Neural progenitor cell (in vitro differentiated cells): ENCODE measurements at regions not wholly inside any gene's neighbourhood (a gene's known extent, or its start where the extent isn't known, plus 50 kb on each side); places are given as distances from the start of the nearest gene placed in this dataset.
"Not testable (repeated sequence)": the region's sequence is repeated elsewhere in the genome, so short reads cannot be mapped to it uniquely, and the experiment has no call there.

ENCODE experiments used
- DNase-seq: peaks from one replicate; pipeline ENCODE4 v3.0.0-alpha.2; 2016; ENCODE audit warnings: low spot score
- H2AFZ ChIP-seq: fragments of 200-600 bp; sonication (generic); replicated peaks from 2 replicates; pipeline ENCODE4 v1.6.1; 2016; ENCODE audit warnings: antibody characterized with exemption
- H3F3A ChIP-seq: fragments of 200-600 bp; sonication (generic); 2 replicates; pipeline ENCODE4 v1.6.1; 2016; ENCODE audit warnings: antibody characterized with exemption, low read depth
- H3K27ac ChIP-seq: fragments of 200-600 bp; sonication (generic); 2 replicates; pipeline ENCODE4 v1.5.1; 2016; ENCODE audit warnings: mild to moderate bottlenecking
- H3K27me3 ChIP-seq: fragments of 200-600 bp; sonication (generic); 2 replicates; pipeline ENCODE4 v1.6.1; 2016; ENCODE audit warnings: mild to moderate bottlenecking, moderate library complexity
- H3K36me3 ChIP-seq: fragments of 200-600 bp; sonication (generic); 2 replicates; pipeline ENCODE4 v1.5.1; 2016
- H3K4me1 ChIP-seq: fragments of 200-600 bp; sonication (generic); 2 replicates; pipeline ENCODE4 v1.6.1; 2016; ENCODE audit warnings: mixed run types
- H3K4me2 ChIP-seq: fragments of 200-600 bp; sonication (generic); 2 replicates; pipeline ENCODE4 v1.6.1; 2016
- H3K4me3 ChIP-seq: fragments of 200-600 bp; sonication (generic); 2 replicates; pipeline ENCODE4 v1.5.1; 2016
- H3K79me2 ChIP-seq: fragments of 200-600 bp; sonication (generic); 2 replicates; pipeline ENCODE4 v1.6.1; 2016; ENCODE audit warnings: low read depth
- H3K9ac ChIP-seq: fragments of 200-600 bp; sonication (generic); 2 replicates; pipeline ENCODE4 v1.6.1; 2016
- H3K9me3 ChIP-seq: fragments of 200-600 bp; sonication (generic); 2 replicates; pipeline ENCODE4 v1.5.1; 2016; ENCODE audit warnings: low read depth
- H4K20me1 ChIP-seq: fragments of 200-600 bp; sonication (generic); 2 replicates; pipeline ENCODE4 v1.6.1; 2016; ENCODE audit warnings: low read depth
- H3K27ac Mint-ChIP-seq: 3 replicates; pipeline ENCODE4 v1.8.0; 2021; ENCODE audit warnings: mixed read lengths
- H3K27me3 Mint-ChIP-seq: 2 replicates; pipeline ENCODE4 v1.8.0; 2022; ENCODE audit warnings: low read depth, mild to moderate bottlenecking, inconsistent platforms, moderate library complexity, mixed read lengths; ENCODE audit not compliant: insufficient read depth
- H3K36me3 Mint-ChIP-seq: 3 replicates; pipeline ENCODE4 v1.8.0; 2021; ENCODE audit warnings: mixed read lengths
- H3K4me1 Mint-ChIP-seq: 3 replicates; pipeline ENCODE4 v1.8.0; 2021; ENCODE audit warnings: mixed read lengths
- H3K4me3 Mint-ChIP-seq: 3 replicates; pipeline ENCODE4 v1.8.0; 2021; ENCODE audit warnings: mild to moderate bottlenecking, moderate library complexity, mixed read lengths
- H3K9me3 Mint-ChIP-seq: 3 replicates; pipeline ENCODE4 v1.8.0; 2020; ENCODE audit warnings: mixed read lengths

- H3F3A ChIP-seq, H3K27ac Mint-ChIP-seq, H3K36me3 ChIP-seq, H3K27me3 Mint-ChIP-seq, H3K4me2 ChIP-seq, H3K36me3 Mint-ChIP-seq, H3K4me3 ChIP-seq, H2AFZ ChIP-seq, H3K4me1 ChIP-seq, H4K20me1 ChIP-seq, H3K27ac ChIP-seq, H3K4me1 Mint-ChIP-seq, H3K9ac ChIP-seq, H3K4me3 Mint-ChIP-seq, H3K9me3 Mint-ChIP-seq, DNase-seq, H3K79me2 ChIP-seq, H3K27me3 ChIP-seq, H3K9me3 ChIP-seq: not testable (repeated sequence)
Measured at GRCh38 chr1:146604681-146605080, 333.4 kb upstream of the NBPF12 start.

- H3K27me3 Mint-ChIP-seq, H3K79me2 ChIP-seq, DNase-seq, H3K9me3 ChIP-seq, H3K4me3 ChIP-seq, H3K4me3 Mint-ChIP-seq, H3K4me1 Mint-ChIP-seq, H3K9me3 Mint-ChIP-seq, H3K9ac ChIP-seq, H3K27me3 ChIP-seq, H4K20me1 ChIP-seq, H2AFZ ChIP-seq, H3K27ac Mint-ChIP-seq, H3K36me3 Mint-ChIP-seq, H3K27ac ChIP-seq, H3K4me1 ChIP-seq, H3K4me2 ChIP-seq, H3K36me3 ChIP-seq, H3F3A ChIP-seq: not testable (repeated sequence)
Measured at GRCh38 chr1:146600720-146601307, 337.3 kb upstream of the NBPF12 start.

- H3K27me3 Mint-ChIP-seq, H3K9me3 ChIP-seq, H3K79me2 ChIP-seq, H3K36me3 Mint-ChIP-seq, H3K4me3 Mint-ChIP-seq, H3K9me3 Mint-ChIP-seq, H3K9ac ChIP-seq, H4K20me1 ChIP-seq, H3F3A ChIP-seq, H3K4me1 ChIP-seq, H2AFZ ChIP-seq, H3K36me3 ChIP-seq, H3K27ac ChIP-seq, DNase-seq, H3K27me3 ChIP-seq, H3K27ac Mint-ChIP-seq, H3K4me1 Mint-ChIP-seq, H3K4me2 ChIP-seq, H3K4me3 ChIP-seq: not testable (repeated sequence)
Measured at GRCh38 chr1:146599906-146600305, 338.2 kb upstream of the NBPF12 start.

GRCh38 chr1:146581229-146581628 is 352.4 kb upstream of the NOTCH2NLA start:
- H2AFZ ChIP-seq, H3K9me3 ChIP-seq, H3K9me3 Mint-ChIP-seq, H3K36me3 ChIP-seq, H3K36me3 Mint-ChIP-seq, H3K79me2 ChIP-seq, H3K27me3 ChIP-seq, DNase-seq, H3K4me1 Mint-ChIP-seq, H3F3A ChIP-seq, H3K4me2 ChIP-seq, H3K4me1 ChIP-seq, H3K4me3 ChIP-seq, H3K27ac Mint-ChIP-seq, H3K4me3 Mint-ChIP-seq, H3K27ac ChIP-seq, H3K9ac ChIP-seq, H4K20me1 ChIP-seq, H3K27me3 Mint-ChIP-seq: not testable (repeated sequence)

- H3K27me3 ChIP-seq, H3K4me2 ChIP-seq, H3K4me1 Mint-ChIP-seq, H3K27ac Mint-ChIP-seq, H3K4me3 Mint-ChIP-seq, H3K9ac ChIP-seq, H3K9me3 Mint-ChIP-seq, H3K36me3 ChIP-seq, H3K79me2 ChIP-seq, DNase-seq, H3K4me3 ChIP-seq, H3K27ac ChIP-seq, H3F3A ChIP-seq, H4K20me1 ChIP-seq, H3K27me3 Mint-ChIP-seq, H2AFZ ChIP-seq, H3K36me3 Mint-ChIP-seq, H3K4me1 ChIP-seq, H3K9me3 ChIP-seq: not testable (repeated sequence)
Measured at GRCh38 chr1:146567541-146567940, 338.7 kb upstream of the NOTCH2NLA start.

- not testable (repeated sequence) for H4K20me1 ChIP-seq, H3K79me2 ChIP-seq, H3K36me3 ChIP-seq, H3K4me1 Mint-ChIP-seq, H3K4me1 ChIP-seq, H3K27ac Mint-ChIP-seq, H3K4me2 ChIP-seq, H3K36me3 Mint-ChIP-seq, H3K4me3 Mint-ChIP-seq, H3K27ac ChIP-seq, H3K9ac ChIP-seq, H3K9me3 Mint-ChIP-seq, DNase-seq, H3K4me3 ChIP-seq, H2AFZ ChIP-seq, H3K9me3 ChIP-seq, H3F3A ChIP-seq, H3K27me3 Mint-ChIP-seq, H3K27me3 ChIP-seq
Measured at GRCh38 chr1:146558032-146558431, 329.2 kb upstream of the NOTCH2NLA start.

GRCh38 chr1:146556405-146556804 is 327.6 kb upstream of the NOTCH2NLA start:
- not testable (repeated sequence) for H3K27me3 Mint-ChIP-seq, H3K9me3 Mint-ChIP-seq, H3K4me2 ChIP-seq, H3K4me1 ChIP-seq, H3K79me2 ChIP-seq, DNase-seq, H3K4me3 Mint-ChIP-seq, H3K27ac ChIP-seq, H2AFZ ChIP-seq, H3K9ac ChIP-seq, H4K20me1 ChIP-seq, H3K36me3 Mint-ChIP-seq, H3F3A ChIP-seq, H3K4me1 Mint-ChIP-seq, H3K27me3 ChIP-seq, H3K27ac Mint-ChIP-seq, H3K9me3 ChIP-seq, H3K36me3 ChIP-seq, H3K4me3 ChIP-seq

GRCh38 chr1:146552414-146552813 is 323.6 kb upstream of the NOTCH2NLA start:
- not testable (repeated sequence) for H3K36me3 Mint-ChIP-seq, H3F3A ChIP-seq

More at GRCh38 chr1:146552414-146552813, 323.6 kb upstream of the NOTCH2NLA start:
- not testable (repeated sequence) for H4K20me1 ChIP-seq, H3K9me3 Mint-ChIP-seq, H3K27me3 ChIP-seq, H3K4me3 Mint-ChIP-seq, H3K27me3 Mint-ChIP-seq, H3K9ac ChIP-seq, H3K4me1 ChIP-seq, DNase-seq, H3K9me3 ChIP-seq, H3K4me3 ChIP-seq, H3K27ac ChIP-seq, H3K36me3 ChIP-seq, H2AFZ ChIP-seq, H3K79me2 ChIP-seq, H3K4me2 ChIP-seq, H3K4me1 Mint-ChIP-seq, H3K27ac Mint-ChIP-seq
